ENCODE measurements at regions not wholly inside any gene's neighbourhood (a gene's known extent, or its start where the extent isn't known, plus 50 kb on each side); places are given as distances from the start of the nearest gene placed in this dataset.

DNA sequence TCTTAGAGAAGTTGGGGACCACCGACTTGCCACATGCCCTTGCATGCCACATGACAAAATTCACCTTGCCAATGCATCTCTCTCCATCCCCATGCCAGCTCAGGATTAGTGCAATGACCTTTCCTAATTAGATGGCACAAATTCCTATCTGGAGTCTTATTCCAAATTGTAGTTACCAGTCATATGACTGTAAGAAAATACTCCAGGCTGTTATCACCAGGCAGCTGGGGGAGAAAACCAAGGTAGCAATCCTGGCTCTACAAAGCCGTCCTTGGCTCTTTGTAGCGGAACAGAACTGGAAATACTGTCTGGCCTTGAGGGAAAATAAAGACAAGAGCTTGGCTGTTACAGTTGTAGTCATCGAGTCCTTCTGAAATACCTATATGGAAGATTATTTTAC, 208.5 kb upstream of the DIO2 start:
- no peak overlapping the region for H3K27ac ChIP-seq
- intact Hi-C loops (cut with DNase I): no loop called here
- 31 to 41% (median 36%) methylated on average over 4 of the region's 4 CpGs for WGBS, 3 donors

DNA sequence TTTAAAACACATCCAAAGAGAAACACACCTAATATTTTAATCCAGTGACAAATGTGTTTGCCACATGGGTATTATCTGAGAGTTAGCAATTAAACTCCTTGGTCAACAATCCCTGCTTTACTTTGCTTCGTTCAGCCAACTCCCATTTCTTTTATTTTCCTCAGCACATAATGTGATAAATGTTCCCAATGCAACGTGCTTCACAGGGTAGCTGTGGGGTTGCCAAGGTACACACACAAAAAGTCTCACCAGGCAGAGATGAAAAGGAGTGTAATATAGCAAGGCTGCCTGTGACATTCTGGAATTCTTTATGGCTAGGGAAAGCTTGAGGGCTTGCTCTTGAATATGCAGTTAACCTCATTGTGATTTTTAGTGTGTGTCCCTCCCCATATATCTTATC, 208.0 kb upstream of the DIO2 start:
- intact Hi-C loops (cut with DNase I): no loop called here
- Histone ChIP-seq H3K27me3 (ENCODE audit: insufficient read depth in 3 of 3, low read length in 2 of 3) (no peaks in the 10 kb centered on the region), H3K36me3 (ENCODE audit: insufficient read depth in 1 of 2, low read depth in 1 of 2) (no peaks in the 10 kb centered on the region), H3K4me3 (no peak overlapping the region), H3K4me1 (no peaks in the 10 kb centered on the region), H3K27ac (no peak overlapping the region), H3K9me3 (peaks cover 2% of the 10 kb centered on the region)
- WGBS, 3 donors: 14 to 26% (median 15%) methylated on average over 2 of the region's 2 CpGs
- DNase-seq (no peak), ATAC-seq (peak in 2 of 4 donors; percentile 45 to 57)
- TF ChIP-seq, protein P1, sequence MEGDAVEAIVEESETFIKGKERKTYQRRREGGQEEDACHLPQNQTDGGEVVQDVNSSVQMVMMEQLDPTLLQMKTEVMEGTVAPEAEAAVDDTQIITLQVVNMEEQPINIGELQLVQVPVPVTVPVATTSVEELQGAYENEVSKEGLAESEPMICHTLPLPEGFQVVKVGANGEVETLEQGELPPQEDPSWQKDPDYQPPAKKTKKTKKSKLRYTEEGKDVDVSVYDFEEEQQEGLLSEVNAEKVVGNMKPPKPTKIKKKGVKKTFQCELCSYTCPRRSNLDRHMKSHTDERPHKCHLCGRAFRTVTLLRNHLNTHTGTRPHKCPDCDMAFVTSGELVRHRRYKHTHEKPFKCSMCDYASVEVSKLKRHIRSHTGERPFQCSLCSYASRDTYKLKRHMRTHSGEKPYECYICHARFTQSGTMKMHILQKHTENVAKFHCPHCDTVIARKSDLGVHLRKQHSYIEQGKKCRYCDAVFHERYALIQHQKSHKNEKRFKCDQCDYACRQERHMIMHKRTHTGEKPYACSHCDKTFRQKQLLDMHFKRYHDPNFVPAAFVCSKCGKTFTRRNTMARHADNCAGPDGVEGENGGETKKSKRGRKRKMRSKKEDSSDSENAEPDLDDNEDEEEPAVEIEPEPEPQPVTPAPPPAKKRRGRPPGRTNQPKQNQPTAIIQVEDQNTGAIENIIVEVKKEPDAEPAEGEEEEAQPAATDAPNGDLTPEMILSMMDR (IDR thresholded peaks at IDR 0.05): no peak

More for the DNA sequence above, 208.5 kb upstream of the DIO2 start:
- Histone ChIP-seq H3K36me3 (ENCODE audit: insufficient read depth in 1 of 2, low read depth in 1 of 2) (no peaks in the 10 kb centered on the region), H3K27me3 (ENCODE audit: insufficient read depth in 3 of 3, low read length in 2 of 3) (no peaks in the 10 kb centered on the region), H3K9me3 (no peaks in the 10 kb centered on the region), H3K4me1 (no peaks in the 10 kb centered on the region), H3K4me3 (no peak overlapping the region)
- ATAC-seq: peak in 3 of 4 donors; percentile 38 to 70 (median 61)
- TF ChIP-seq, protein P1 (IDR thresholded peaks at IDR 0.05): no peak
- no peak for DNase-seq

DNA sequence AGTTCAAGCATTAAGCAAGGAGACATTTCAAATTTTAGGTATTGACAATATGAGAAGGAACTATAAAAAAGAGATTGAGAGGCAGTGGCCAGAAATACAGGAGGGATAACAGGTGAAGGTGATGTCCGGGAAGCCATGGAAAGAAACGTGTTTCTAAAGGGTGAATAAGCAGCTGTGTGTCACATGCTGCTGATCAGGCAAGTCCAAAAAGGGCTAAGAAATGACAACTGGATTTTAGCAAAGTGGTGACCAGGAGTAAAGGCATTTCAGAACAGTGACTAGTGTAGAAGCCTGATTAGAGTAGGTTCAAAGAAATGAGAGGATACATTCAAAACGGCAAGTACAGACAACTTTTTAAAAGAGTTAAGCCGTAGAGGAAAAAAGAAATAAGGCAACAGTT, 204.3 kb upstream of the DIO2 start:
- H3K36me3 ChIP-seq (ENCODE audit: insufficient read depth in 1 of 2, low read depth in 1 of 2): no peaks in the 10 kb centered on the region
- intact Hi-C loops (cut with DNase I): no loop called here
- no peak overlapping the region for H3K4me3 ChIP-seq
- ATAC-seq (no peak), DNase-seq (no peak)
- no peaks in the 10 kb centered on the region for H3K4me1 ChIP-seq
- WGBS, 3 donors: 25 to 77% (median 57%) methylated on average over 4 of the region's 4 CpGs
- H3K27me3 ChIP-seq (ENCODE audit: insufficient read depth in 3 of 3, low read length in 2 of 3): no peaks in the 10 kb centered on the region
- no peak overlapping the region for H3K27ac ChIP-seq
- H3K9me3 ChIP-seq: peaks cover 3% of the 10 kb centered on the region
- TF ChIP-seq, protein P1 (IDR thresholded peaks at IDR 0.05): no peak

DNA sequence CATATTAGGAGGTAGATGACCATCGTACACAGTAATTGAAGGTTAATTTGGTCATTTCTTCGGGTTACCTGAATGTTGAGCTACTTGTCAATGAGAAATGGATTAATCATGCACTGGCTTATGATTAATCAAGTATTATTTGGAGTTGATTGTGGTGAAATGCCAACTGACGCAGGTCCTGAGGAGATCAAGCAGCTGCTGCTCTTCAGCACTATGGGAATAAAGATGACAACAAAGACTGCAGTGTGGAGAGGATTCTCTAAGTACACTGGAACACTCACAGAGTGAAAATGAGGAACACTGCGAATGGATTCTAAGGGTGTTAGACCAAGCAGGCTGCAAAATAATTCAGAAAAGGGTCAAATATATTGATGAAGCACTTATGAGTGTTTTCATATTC, 202.8 kb upstream of the DIO2 start:
- ATAC-seq (no peak), DNase-seq (no peak)
- Histone ChIP-seq H3K4me3 (no peak overlapping the region), H3K27me3 (ENCODE audit: insufficient read depth in 3 of 3, low read length in 2 of 3) (no peaks in the 10 kb centered on the region), H3K27ac (no peak overlapping the region), H3K36me3 (ENCODE audit: insufficient read depth in 1 of 2, low read depth in 1 of 2) (no peaks in the 10 kb centered on the region), H3K4me1 (no peaks in the 10 kb centered on the region), H3K9me3 (peaks cover 3% of the 10 kb centered on the region)
- intact Hi-C loops (cut with DNase I): no loop called here
- TF ChIP-seq, protein P1 (IDR thresholded peaks at IDR 0.05): no peak
- 64 to 78% (median 67%) methylated on average over 4 of the region's 4 CpGs for WGBS, 3 donors

GRCh38 chr14:80404413-80404812, 193.1 kb upstream of the DIO2 start:
- WGBS, 3 donors: 98 to 100% (median 100%) methylated on average over 1 of the region's 1 CpG
- H3K27me3 ChIP-seq (ENCODE audit: insufficient read depth in 3 of 3, low read length in 2 of 3): no peaks in the 10 kb centered on the region
- H3K4me1 ChIP-seq: no peaks in the 10 kb centered on the region
- intact Hi-C loops (cut with DNase I): no loop called here
- no peaks in the 10 kb centered on the region for H3K36me3 ChIP-seq (ENCODE audit: insufficient read depth in 1 of 2, low read depth in 1 of 2)
- H3K27ac ChIP-seq: no peak overlapping the region
- H3K9me3 ChIP-seq: no peaks in the 10 kb centered on the region
- TF ChIP-seq, protein P1 (IDR thresholded peaks at IDR 0.05): no peak
- DNase-seq: no peak
- no peak for ATAC-seq
- H3K4me3 ChIP-seq: no peak overlapping the region
